ENCODE measurements at regions not wholly inside any gene's neighbourhood (a gene's known extent, or its start where the extent isn't known, plus 50 kb on each side); places are given as distances from the start of the nearest gene placed in this dataset.
"Not testable (repeated sequence)": the region's sequence is repeated elsewhere in the genome, so short reads cannot be mapped to it uniquely, and the experiment has no call there.

GRCh38 chr12:17286874-17287273, 680.9 kb upstream of the LMO3 start:
- peaks cover 32% of the 10 kb centered on the region for H3K9me3 Mint-ChIP-seq
- TF ChIP-seq, protein P1, sequence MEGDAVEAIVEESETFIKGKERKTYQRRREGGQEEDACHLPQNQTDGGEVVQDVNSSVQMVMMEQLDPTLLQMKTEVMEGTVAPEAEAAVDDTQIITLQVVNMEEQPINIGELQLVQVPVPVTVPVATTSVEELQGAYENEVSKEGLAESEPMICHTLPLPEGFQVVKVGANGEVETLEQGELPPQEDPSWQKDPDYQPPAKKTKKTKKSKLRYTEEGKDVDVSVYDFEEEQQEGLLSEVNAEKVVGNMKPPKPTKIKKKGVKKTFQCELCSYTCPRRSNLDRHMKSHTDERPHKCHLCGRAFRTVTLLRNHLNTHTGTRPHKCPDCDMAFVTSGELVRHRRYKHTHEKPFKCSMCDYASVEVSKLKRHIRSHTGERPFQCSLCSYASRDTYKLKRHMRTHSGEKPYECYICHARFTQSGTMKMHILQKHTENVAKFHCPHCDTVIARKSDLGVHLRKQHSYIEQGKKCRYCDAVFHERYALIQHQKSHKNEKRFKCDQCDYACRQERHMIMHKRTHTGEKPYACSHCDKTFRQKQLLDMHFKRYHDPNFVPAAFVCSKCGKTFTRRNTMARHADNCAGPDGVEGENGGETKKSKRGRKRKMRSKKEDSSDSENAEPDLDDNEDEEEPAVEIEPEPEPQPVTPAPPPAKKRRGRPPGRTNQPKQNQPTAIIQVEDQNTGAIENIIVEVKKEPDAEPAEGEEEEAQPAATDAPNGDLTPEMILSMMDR (IDR thresholded peaks at IDR 0.05; ENCODE audit: unreplicated experiment), result no peak
- H3K4me1 Mint-ChIP-seq, result no peaks in the 10 kb centered on the region
- DNase-seq (ENCODE audit: low spot score in 2 of 2, unreplicated experiment in 2 of 2), result no peak
- H3K4me3 Mint-ChIP-seq, result no peak overlapping the region
- no peak overlapping the region for H3K27ac Mint-ChIP-seq
- no peaks in the 10 kb centered on the region for H3K36me3 Mint-ChIP-seq
- H3K27me3 Mint-ChIP-seq (ENCODE audit: low read depth), result no peaks in the 10 kb centered on the region

DNA sequence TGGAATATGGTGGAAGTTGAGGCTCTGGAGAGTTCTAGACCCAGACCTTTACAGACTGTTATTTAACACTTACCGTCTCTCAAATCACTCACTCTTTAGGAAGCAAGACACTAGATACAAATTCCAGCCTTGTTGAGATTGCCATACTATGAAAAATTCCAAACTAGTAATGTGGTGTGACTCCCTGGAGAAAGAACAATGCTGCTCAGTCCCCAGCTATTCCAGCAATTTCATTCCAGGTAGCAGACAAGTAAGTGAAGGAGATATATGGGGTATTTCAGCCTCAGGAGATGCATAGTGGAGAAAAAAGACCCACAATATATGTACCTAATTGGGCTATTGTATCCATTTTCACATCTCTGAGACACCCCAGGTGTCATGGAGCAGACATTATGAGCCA, 678.9 kb upstream of the LMO3 start:
- Mint-ChIP-seq H3K27ac (no peak overlapping the region), H3K36me3 (no peaks in the 10 kb centered on the region), H3K4me3 (no peak overlapping the region), H3K9me3 (peaks cover 32% of the 10 kb centered on the region), H3K27me3 (ENCODE audit: low read depth) (no peaks in the 10 kb centered on the region), H3K4me1 (no peaks in the 10 kb centered on the region)
- TF ChIP-seq, protein P1 (IDR thresholded peaks at IDR 0.05; ENCODE audit: unreplicated experiment), result no peak
- no peak for DNase-seq (ENCODE audit: low spot score in 2 of 2, unreplicated experiment in 2 of 2)

- no peak overlapping the region for H3K27ac Mint-ChIP-seq
- H3K9me3 Mint-ChIP-seq, result peaks cover 32% of the 10 kb centered on the region
- no peaks in the 10 kb centered on the region for H3K27me3 Mint-ChIP-seq (ENCODE audit: low read depth)
- H3K4me1 Mint-ChIP-seq, result no peaks in the 10 kb centered on the region
- H3K4me3 Mint-ChIP-seq, result no peak overlapping the region
- no peak for DNase-seq (ENCODE audit: low spot score in 2 of 2, unreplicated experiment in 2 of 2)
- no peaks in the 10 kb centered on the region for H3K36me3 Mint-ChIP-seq
- TF ChIP-seq, protein P1 (IDR thresholded peaks at IDR 0.05; ENCODE audit: unreplicated experiment), result no peak
Measured at GRCh38 chr12:17283563-17283962, 677.6 kb upstream of the LMO3 start.

GRCh38 chr12:17282169-17282568, 676.2 kb upstream of the LMO3 start:
- H3K4me3 Mint-ChIP-seq; H3K27me3 Mint-ChIP-seq (ENCODE audit: low read depth); H3K36me3 Mint-ChIP-seq; DNase-seq (ENCODE audit: low spot score in 2 of 2, unreplicated experiment in 2 of 2); H3K4me1 Mint-ChIP-seq; H3K27ac Mint-ChIP-seq: not testable (repeated sequence)
- H3K9me3 Mint-ChIP-seq, result peaks cover 23% of the 10 kb centered on the region

DNA sequence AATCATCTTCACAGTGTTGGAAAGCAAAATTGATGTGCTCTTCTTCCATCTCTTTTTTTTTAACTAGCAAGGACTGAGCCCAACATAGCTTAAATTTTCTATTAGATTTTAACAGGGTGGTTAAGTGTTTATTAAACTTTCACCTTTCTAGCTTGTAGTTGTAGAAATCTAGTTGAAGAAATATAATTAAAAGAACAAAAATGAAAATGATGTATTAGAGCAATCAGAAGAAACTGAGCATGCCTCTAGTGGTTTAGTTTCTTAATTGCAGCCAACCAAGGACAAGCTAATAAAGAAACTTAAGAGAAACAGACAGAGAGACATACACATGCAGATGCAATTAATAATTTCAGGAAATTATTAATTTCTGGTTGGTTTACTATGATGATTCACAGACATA, 673.0 kb upstream of the LMO3 start:
- TF ChIP-seq, protein P1 (IDR thresholded peaks at IDR 0.05; ENCODE audit: unreplicated experiment), result no peak
- H3K4me3 Mint-ChIP-seq, result no peak overlapping the region
- no peaks in the 10 kb centered on the region for H3K36me3 Mint-ChIP-seq
- H3K27ac Mint-ChIP-seq, result no peak overlapping the region
- H3K9me3 Mint-ChIP-seq, result peaks cover 15% of the 10 kb centered on the region
- no peaks in the 10 kb centered on the region for H3K4me1 Mint-ChIP-seq
- no peaks in the 10 kb centered on the region for H3K27me3 Mint-ChIP-seq (ENCODE audit: low read depth)
- no peak for DNase-seq (ENCODE audit: low spot score in 2 of 2, unreplicated experiment in 2 of 2)

DNA sequence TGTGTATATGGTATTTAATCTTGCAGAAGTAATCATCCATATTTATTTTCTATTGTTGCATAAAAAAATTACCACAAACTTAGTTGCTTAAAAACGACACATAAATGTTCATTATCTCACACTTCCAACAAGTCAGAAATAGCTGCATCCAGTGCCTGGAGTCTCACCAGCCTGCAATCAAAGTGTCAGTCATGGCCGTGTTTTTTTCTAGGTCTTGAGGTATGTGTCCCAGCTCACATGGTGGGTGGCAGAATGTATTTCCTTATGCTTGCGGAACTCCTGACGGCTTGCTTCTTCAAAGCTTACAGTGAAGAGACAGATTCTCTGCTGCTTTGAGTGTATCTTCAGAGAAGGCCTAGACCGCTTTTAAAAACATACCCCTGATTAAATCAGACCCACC, 670.2 kb upstream of the LMO3 start:
- TF ChIP-seq, protein P1 (IDR thresholded peaks at IDR 0.05; ENCODE audit: unreplicated experiment), result no peak
- Mint-ChIP-seq H3K9me3 (no peaks in the 10 kb centered on the region), H3K27me3 (ENCODE audit: low read depth) (no peaks in the 10 kb centered on the region), H3K27ac (no peak overlapping the region), H3K36me3 (no peaks in the 10 kb centered on the region), H3K4me3 (no peak overlapping the region), H3K4me1 (no peaks in the 10 kb centered on the region)
- no peak for DNase-seq (ENCODE audit: low spot score in 2 of 2, unreplicated experiment in 2 of 2)

Data from mesothelial cell of epicardium (in vitro differentiated cells).